ENCODE measurements at regions not wholly inside any gene's neighbourhood (a gene's known extent, or its start where the extent isn't known, plus 50 kb on each side); places are given as distances from the start of the nearest gene placed in this dataset.

DNA sequence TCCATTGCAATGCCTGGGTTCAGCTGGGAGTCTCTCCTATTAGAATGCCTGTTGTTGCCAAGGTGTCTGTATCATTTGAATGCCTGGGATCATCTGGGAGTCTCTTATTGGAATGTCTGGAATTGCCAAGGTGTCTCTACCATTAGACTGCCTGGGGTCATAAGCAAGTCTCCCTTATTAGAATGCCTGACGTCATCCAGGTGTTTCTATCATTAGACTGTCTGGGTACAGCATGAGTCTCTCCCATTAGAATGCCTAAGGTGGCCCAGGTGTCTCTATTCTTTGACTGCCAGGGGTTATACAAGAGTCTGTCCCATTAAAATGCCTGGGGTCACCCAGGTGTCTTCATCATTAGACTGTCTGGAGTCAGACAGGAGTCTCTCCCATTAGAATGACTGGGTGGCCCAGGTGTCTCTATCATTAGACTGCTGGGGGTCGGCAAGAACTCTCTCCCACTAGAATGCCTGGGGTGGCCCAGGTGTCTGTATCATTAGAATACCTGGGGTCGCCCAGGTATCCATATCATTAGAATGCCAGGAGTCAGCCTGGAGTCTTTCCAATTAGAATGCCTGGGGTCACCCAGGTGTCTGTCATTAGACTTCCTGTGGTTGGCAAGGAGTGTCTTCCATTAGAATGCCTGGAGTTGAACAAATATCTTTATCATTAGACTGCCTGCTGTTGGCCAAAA lies 2274.0 kb downstream of the TP53TG3F start:
- TF ChIP-seq, protein P1, sequence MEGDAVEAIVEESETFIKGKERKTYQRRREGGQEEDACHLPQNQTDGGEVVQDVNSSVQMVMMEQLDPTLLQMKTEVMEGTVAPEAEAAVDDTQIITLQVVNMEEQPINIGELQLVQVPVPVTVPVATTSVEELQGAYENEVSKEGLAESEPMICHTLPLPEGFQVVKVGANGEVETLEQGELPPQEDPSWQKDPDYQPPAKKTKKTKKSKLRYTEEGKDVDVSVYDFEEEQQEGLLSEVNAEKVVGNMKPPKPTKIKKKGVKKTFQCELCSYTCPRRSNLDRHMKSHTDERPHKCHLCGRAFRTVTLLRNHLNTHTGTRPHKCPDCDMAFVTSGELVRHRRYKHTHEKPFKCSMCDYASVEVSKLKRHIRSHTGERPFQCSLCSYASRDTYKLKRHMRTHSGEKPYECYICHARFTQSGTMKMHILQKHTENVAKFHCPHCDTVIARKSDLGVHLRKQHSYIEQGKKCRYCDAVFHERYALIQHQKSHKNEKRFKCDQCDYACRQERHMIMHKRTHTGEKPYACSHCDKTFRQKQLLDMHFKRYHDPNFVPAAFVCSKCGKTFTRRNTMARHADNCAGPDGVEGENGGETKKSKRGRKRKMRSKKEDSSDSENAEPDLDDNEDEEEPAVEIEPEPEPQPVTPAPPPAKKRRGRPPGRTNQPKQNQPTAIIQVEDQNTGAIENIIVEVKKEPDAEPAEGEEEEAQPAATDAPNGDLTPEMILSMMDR (IDR thresholded peaks at IDR 0.05) = no peak
- TF ChIP-seq POLR2A (IDR thresholded peaks at IDR 0.05) = no peak
- no peak for TF ChIP-seq EP300 (IDR thresholded peaks at IDR 0.05)

Measured in sigmoid colon (tissue), 4 donors.